Inferior parietal cortex (tissue), 1 donor: ENCODE measurements at regions not wholly inside any gene's neighbourhood (a gene's known extent, or its start where the extent isn't known, plus 50 kb on each side); places are given as distances from the start of the nearest gene placed in this dataset.

ENCODE experiments used
- DNase-seq: peaks from one replicate; pipeline ENCODE4 v3.0.0-alpha.2; 2016; ENCODE audit errors: extremely low spot score

GRCh38 chr10:52688899-52689298 lies 83.7 kb downstream of the MBL2 start:
- DNase-seq = no peak

- DNase-seq = no peak
Measured at GRCh38 chr10:52696232-52696631, 76.4 kb downstream of the MBL2 start.

GRCh38 chr10:52701647-52702046 lies 70.9 kb downstream of the MBL2 start:
- no peak for DNase-seq

- DNase-seq = no peak
Measured at GRCh38 chr10:52703451-52703850, 69.1 kb downstream of the MBL2 start.

GRCh38 chr10:52703898-52704297 lies 68.7 kb downstream of the MBL2 start:
- DNase-seq = no peak

GRCh38 chr10:52706332-52707070 lies 66.1 kb downstream of the MBL2 start:
- no peak for DNase-seq
